GM12878 (cell line): ENCODE measurements at regions not wholly inside any gene's neighbourhood (a gene's known extent, or its start where the extent isn't known, plus 50 kb on each side); places are given as distances from the start of the nearest gene placed in this dataset.
A peak's percentile ranks its signal among the peaks of the same experiment; 100 is the strongest.

ENCODE experiments used
- BACH1 ChIP-seq: fragments of 450-650 bp; IDR thresholded peaks from 2 replicates; pipeline ENCODE4 v1.6.1; 2017; ENCODE audit warnings: mild to moderate bottlenecking, borderline replicate concordance
- BMI1 ChIP-seq: fragments of 450-650 bp; IDR thresholded peaks from 2 replicates; pipeline ENCODE4 v1.6.1; 2016; ENCODE audit warnings: mild to moderate bottlenecking, moderate library complexity, borderline replicate concordance
- CHD4 ChIP-seq: fragments of 200-600 bp; sonication (generic); IDR thresholded peaks from 2 replicates; pipeline ENCODE4 v1.6.1; 2016; ENCODE audit warnings: mild to moderate bottlenecking
- CREB1 ChIP-seq: IDR thresholded peaks from 2 replicates; pipeline ENCODE4 v1.6.1; 2012; ENCODE audit warnings: low read depth, mild to moderate bottlenecking, inconsistent platforms
- DPF2 ChIP-seq: fragments of 450-650 bp; IDR thresholded peaks from 2 replicates; pipeline ENCODE4 v1.6.1; 2017; ENCODE audit warnings: mild to moderate bottlenecking
- EGR1 ChIP-seq, 2 experiments: IDR thresholded peaks; 1 replicate in 1 of 2; 2 replicates in 1 of 2; pipeline ENCODE4 v1.6.1; 2011 to 2012; ENCODE audit warnings: low read depth in 2 of 2, low read length in 2 of 2, borderline replicate concordance in 1 of 2, mild to moderate bottlenecking in 1 of 2, moderate library complexity in 1 of 2
- HCFC1 ChIP-seq: fragments of 150-350 bp; IDR thresholded peaks from 2 replicates; pipeline ENCODE4 v1.6.1; 2014; ENCODE audit warnings: low read length
- HDGF ChIP-seq: fragments of 450-650 bp; IDR thresholded peaks from 2 replicates; pipeline ENCODE4 v1.6.1; 2016; ENCODE audit warnings: antibody characterized with exemption
- IKZF2 ChIP-seq, 2 experiments: fragments of 450-650 bp; IDR thresholded peaks; 2 replicates each; pipeline ENCODE4 v1.6.1; 2017; ENCODE audit warnings: mild to moderate bottlenecking in 2 of 2, moderate library complexity in 2 of 2
- LARP7 ChIP-seq: fragments of 450-650 bp; IDR thresholded peaks from 2 replicates; pipeline ENCODE4 v1.6.1; 2017; ENCODE audit warnings: mild to moderate bottlenecking
- MEF2A ChIP-seq: IDR thresholded peaks from 2 replicates; pipeline ENCODE4 v1.6.1; 2011; ENCODE audit warnings: low read depth, mild to moderate bottlenecking, low read length, moderate library complexity; ENCODE audit not compliant: insufficient read depth
- NFXL1 ChIP-seq: fragments of 450-650 bp; IDR thresholded peaks from 2 replicates; pipeline ENCODE4 v1.6.1; 2017; ENCODE audit warnings: antibody characterized with exemption, mild to moderate bottlenecking, borderline replicate concordance
- PAX5 ChIP-seq: IDR thresholded peaks from 2 replicates; pipeline ENCODE4 v1.6.1; 2011; ENCODE audit warnings: low read depth, low read length, borderline replicate concordance
- RB1 ChIP-seq: fragments of 450-650 bp; formaldehyde crosslinking; IDR thresholded peaks from 2 replicates; pipeline ENCODE4 v1.6.1; 2017; ENCODE audit warnings: mild to moderate bottlenecking, borderline replicate concordance
- SMC3 ChIP-seq: IDR thresholded peaks from 2 replicates; pipeline ENCODE4 v1.6.1; 2011; ENCODE audit warnings: low read length, improper control_type of control experiment, borderline replicate concordance
- STAT1 ChIP-seq: fragments of 450-650 bp; conservative IDR thresholded peaks from 2 replicates; pipeline ENCODE4 v1.6.1; 2014; ENCODE audit warnings: antibody characterized with exemption, mild to moderate bottlenecking
- TAF1 ChIP-seq: IDR thresholded peaks from 2 replicates; pipeline ENCODE4 v1.6.1; 2011; ENCODE audit warnings: mild to moderate bottlenecking, low read depth, low read length, borderline replicate concordance
- TBL1XR1 ChIP-seq: IDR thresholded peaks from 2 replicates; pipeline ENCODE4 v1.6.1; 2012; ENCODE audit warnings: low read depth, low read length, improper control_type of control experiment
- TCF3 ChIP-seq: IDR thresholded peaks from 2 replicates; pipeline ENCODE4 v1.6.1; 2012; ENCODE audit warnings: low read depth, mild to moderate bottlenecking, low read length, borderline replicate concordance; ENCODE audit not compliant: insufficient read depth
- YY1 ChIP-seq: IDR thresholded peaks from 2 replicates; pipeline ENCODE4 v1.6.1; 2011; ENCODE audit warnings: low read depth, mild to moderate bottlenecking, low read length
- ZNF384 ChIP-seq: IDR thresholded peaks from 2 replicates; pipeline ENCODE4 v1.6.1; 2012; ENCODE audit warnings: low read depth, mild to moderate bottlenecking, low read length, improper control_type of control experiment, borderline replicate concordance
- ZNF687 ChIP-seq: fragments of 450-650 bp; IDR thresholded peaks from 2 replicates; pipeline ENCODE4 v1.6.1; 2017; ENCODE audit warnings: mild to moderate bottlenecking, moderate library complexity
- ZZZ3 ChIP-seq: IDR thresholded peaks from 2 replicates; pipeline ENCODE4 v1.6.1; 2011; ENCODE audit warnings: low read depth; ENCODE audit not compliant: control insufficient read depth, insufficient read length
- TF ChIP-seq, protein P1 (sequence below): fragments of 150-350 bp; IDR thresholded peaks from 2 replicates; pipeline ENCODE4 v1.6.1; 2014; ENCODE audit warnings: mild to moderate bottlenecking, low read depth, low read length
- TF ChIP-seq, protein P2 (sequence below): IDR thresholded peaks from 2 replicates; pipeline ENCODE4 v1.6.1; 2012; ENCODE audit warnings: low read depth, low read length, improper control_type of control experiment
- TF ChIP-seq, protein P3 (sequence below): fragments of 450-650 bp; IDR thresholded peaks from 2 replicates; pipeline ENCODE4 v1.6.1; 2014; ENCODE audit warnings: mild to moderate bottlenecking

GRCh38 chr2:198371921-198372543, 567.6 kb downstream of the PLCL1 start (continued):
- TF ChIP-seq, protein P1, sequence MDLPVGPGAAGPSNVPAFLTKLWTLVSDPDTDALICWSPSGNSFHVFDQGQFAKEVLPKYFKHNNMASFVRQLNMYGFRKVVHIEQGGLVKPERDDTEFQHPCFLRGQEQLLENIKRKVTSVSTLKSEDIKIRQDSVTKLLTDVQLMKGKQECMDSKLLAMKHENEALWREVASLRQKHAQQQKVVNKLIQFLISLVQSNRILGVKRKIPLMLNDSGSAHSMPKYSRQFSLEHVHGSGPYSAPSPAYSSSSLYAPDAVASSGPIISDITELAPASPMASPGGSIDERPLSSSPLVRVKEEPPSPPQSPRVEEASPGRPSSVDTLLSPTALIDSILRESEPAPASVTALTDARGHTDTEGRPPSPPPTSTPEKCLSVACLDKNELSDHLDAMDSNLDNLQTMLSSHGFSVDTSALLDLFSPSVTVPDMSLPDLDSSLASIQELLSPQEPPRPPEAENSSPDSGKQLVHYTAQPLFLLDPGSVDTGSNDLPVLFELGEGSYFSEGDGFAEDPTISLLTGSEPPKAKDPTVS = no peak
- TF ChIP-seq EGR1 (IDR thresholded peaks at IDR 0.05; ENCODE audit: borderline replicate concordance in 1 of 2, low read depth in 2 of 2, low read length in 2 of 2) (no peak), IKZF2 (IDR thresholded peaks at IDR 0.05) (peak; percentile 84 to 87), DPF2 (0 out of 2 replicates have a peak, but pooled peaks have one; percentile 46), BACH1 (no peak; the same call in 1 of the 2 replicates), MEF2A (peak; percentile 96), HCFC1 (no peak), SMC3 (no peak), LARP7 (no peak), TAF1 (no peak), ZZZ3 (no peak), BMI1 (peak; percentile 62; the same call in 1 of the 2 replicates), TCF3 (no peak), YY1 (0 out of 2 replicates have a peak, but pooled peaks have one; percentile 33), STAT1 (no peak), HDGF (no peak), CHD4 (no peak), PAX5 (peak; percentile 84; the same call in 1 of the 2 replicates), ZNF687 (no peak), RB1 (no peak; the same call in 1 of the 2 replicates), CREB1 (no peak; the same call in 1 of the 2 replicates), ZNF384 (no peak), NFXL1 (no peak), TBL1XR1 (peak; percentile 91)
- TF ChIP-seq, protein P2, sequence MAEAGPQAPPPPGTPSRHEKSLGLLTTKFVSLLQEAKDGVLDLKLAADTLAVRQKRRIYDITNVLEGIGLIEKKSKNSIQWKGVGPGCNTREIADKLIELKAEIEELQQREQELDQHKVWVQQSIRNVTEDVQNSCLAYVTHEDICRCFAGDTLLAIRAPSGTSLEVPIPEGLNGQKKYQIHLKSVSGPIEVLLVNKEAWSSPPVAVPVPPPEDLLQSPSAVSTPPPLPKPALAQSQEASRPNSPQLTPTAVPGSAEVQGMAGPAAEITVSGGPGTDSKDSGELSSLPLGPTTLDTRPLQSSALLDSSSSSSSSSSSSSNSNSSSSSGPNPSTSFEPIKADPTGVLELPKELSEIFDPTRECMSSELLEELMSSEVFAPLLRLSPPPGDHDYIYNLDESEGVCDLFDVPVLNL = no peak
- TF ChIP-seq, protein P3, sequence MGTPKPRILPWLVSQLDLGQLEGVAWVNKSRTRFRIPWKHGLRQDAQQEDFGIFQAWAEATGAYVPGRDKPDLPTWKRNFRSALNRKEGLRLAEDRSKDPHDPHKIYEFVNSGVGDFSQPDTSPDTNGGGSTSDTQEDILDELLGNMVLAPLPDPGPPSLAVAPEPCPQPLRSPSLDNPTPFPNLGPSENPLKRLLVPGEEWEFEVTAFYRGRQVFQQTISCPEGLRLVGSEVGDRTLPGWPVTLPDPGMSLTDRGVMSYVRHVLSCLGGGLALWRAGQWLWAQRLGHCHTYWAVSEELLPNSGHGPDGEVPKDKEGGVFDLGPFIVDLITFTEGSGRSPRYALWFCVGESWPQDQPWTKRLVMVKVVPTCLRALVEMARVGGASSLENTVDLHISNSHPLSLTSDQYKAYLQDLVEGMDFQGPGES = no peak
